H1 (cell line): ENCODE measurements at regions not wholly inside any gene's neighbourhood (a gene's known extent, or its start where the extent isn't known, plus 50 kb on each side); places are given as distances from the start of the nearest gene placed in this dataset.

Experiments used
- CTCF ChIA-PET: fragments of 300-600 bp; sonication (Branson Sonifier 250); formaldehyde crosslinking; loops from one replicate; lab custom pipeline; 2021; ENCODE audit not compliant: partially characterized antibody; lab: Charles Lee
- POLR2A ChIA-PET: fragments of 300-600 bp; sonication (Branson Sonifier 250); formaldehyde crosslinking; loops from one replicate; lab custom pipeline; 2021; ENCODE audit warnings: inconsistent platforms; ENCODE audit not compliant: partially characterized antibody; lab: Charles Lee
- DNase-seq, 2 experiments: peaks; one replicate each; pipeline versions ENCODE4 v3.0.0 to v3.0.0-alpha.2; 2010 to 2022; ENCODE audit warnings: low spot score in 2 of 2, low read depth in 1 of 2, mixed read lengths in 1 of 2
- FAIRE-seq: peaks from 2 replicates; lab custom pipeline; 2011; peaks lifted over from hg19 to GRCh38; lab: Jason Lieb, UNC
- H2AFZ ChIP-seq: 2 replicates; pipeline ENCODE4 v1.8.1; 2012; ENCODE audit warnings: low read length, inconsistent platforms
- H2AK5ac ChIP-seq: 2 replicates; pipeline ENCODE4 v1.6.1; 2013; ENCODE audit warnings: low read depth, low read length
- H2BK120ac ChIP-seq: replicated peaks from 2 replicates; pipeline ENCODE3; 2013; ENCODE audit warnings: low read depth, low read length, inconsistent platforms
- H2BK12ac ChIP-seq: 2 replicates; pipeline ENCODE4 v1.6.1; 2013; ENCODE audit warnings: low read depth, low read length
- H2BK15ac ChIP-seq: 2 replicates; pipeline ENCODE4 v1.6.1; 2013; ENCODE audit warnings: low read length
- H2BK20ac ChIP-seq: 2 replicates; pipeline ENCODE4 v1.6.1; 2013; ENCODE audit warnings: low read length
- H2BK5ac ChIP-seq: 2 replicates; pipeline ENCODE4 v1.6.1; 2013; ENCODE audit warnings: low read depth, low read length
- H3K14ac ChIP-seq: 2 replicates; pipeline ENCODE4 v1.6.1; 2013; ENCODE audit warnings: inconsistent platforms; ENCODE audit not compliant: insufficient read length
- H3K18ac ChIP-seq: 2 replicates; pipeline ENCODE4 v1.6.1; 2013; ENCODE audit warnings: low read length; ENCODE audit errors: extremely low read depth
- H3K23ac ChIP-seq: 2 replicates; pipeline ENCODE4 v1.6.1; 2013; ENCODE audit warnings: inconsistent platforms; ENCODE audit not compliant: insufficient read length
- H3K23me2 ChIP-seq: 2 replicates; pipeline ENCODE4 v1.6.1; 2013; ENCODE audit warnings: low read depth, low read length
- H3K27ac ChIP-seq: 2 replicates; pipeline ENCODE4 v1.6.1; 2011; ENCODE audit warnings: low read depth, low read length, inconsistent platforms
- H3K27me3 ChIP-seq, 4 experiments: replicated peaks in 1 of 4; 1 replicate in 1 of 4; 2 replicates in 3 of 4; pipeline versions ENCODE4 v1.6.1 to v1.8.1; 2011 to 2013; ENCODE audit warnings: low read length in 3 of 4, mild to moderate bottlenecking in 3 of 4, inconsistent platforms in 2 of 4, mixed read lengths in 2 of 4, moderate library complexity in 1 of 4; ENCODE audit not compliant: control insufficient read depth in 3 of 4, insufficient read depth in 3 of 4; ENCODE audit errors: extremely low read depth in 1 of 4
- H3K36me3 ChIP-seq, 4 experiments: 2 replicates each; pipeline versions ENCODE4 v1.6.1 to v1.8.1; 2011 to 2013; ENCODE audit warnings: mild to moderate bottlenecking in 4 of 4, low read length in 3 of 4, moderate library complexity in 2 of 4, control low read depth in 1 of 4, inconsistent platforms in 1 of 4; ENCODE audit not compliant: insufficient read depth in 4 of 4, control insufficient read depth in 2 of 4
- H3K4ac ChIP-seq: replicated peaks from 2 replicates; pipeline ENCODE3; 2013; ENCODE audit warnings: low read length, low read depth, mixed read lengths, inconsistent platforms; ENCODE audit not compliant: insufficient read length
- H3K4me1 ChIP-seq, 4 experiments: replicated peaks in 1 of 4; 1 replicate in 1 of 4; 2 replicates in 3 of 4; pipeline versions ENCODE4 v1.6.1 to v1.8.1; 2011 to 2013; ENCODE audit warnings: low read length in 3 of 4, inconsistent platforms in 2 of 4, mixed read lengths in 1 of 4; ENCODE audit not compliant: insufficient read depth in 4 of 4, control insufficient read depth in 3 of 4
- H3K4me2 ChIP-seq, 2 experiments: 2 replicates each; pipeline versions ENCODE4 v1.6.1 to v1.8.1; 2011 to 2013; ENCODE audit warnings: low read depth in 2 of 2, low read length in 2 of 2, control low read depth in 1 of 2, inconsistent platforms in 1 of 2, mild to moderate bottlenecking in 1 of 2; ENCODE audit not compliant: insufficient read depth in 1 of 2
- H3K4me3 ChIP-seq, 4 experiments: fragments of 200-600, 300-600 bp in 1 of 4; sonication (generic), shearing (Covaris generic), sonication (Bioruptor Twin) in 1 of 4; 2 replicates each; pipeline versions ENCODE4 v1.5.1 to v1.8.1; 2011 to 2016; ENCODE audit warnings: low read length in 4 of 4, low read depth in 3 of 4, control low read depth in 2 of 4, inconsistent platforms in 2 of 4, mild to moderate bottlenecking in 2 of 4, mixed read lengths in 1 of 4, moderate library complexity in 1 of 4; ENCODE audit not compliant: insufficient read depth in 2 of 4; ENCODE audit errors: extremely low read depth in 1 of 4
- H3K56ac ChIP-seq: replicated peaks from 2 replicates; pipeline ENCODE3; 2013; ENCODE audit warnings: low read depth, mild to moderate bottlenecking, mixed read lengths, low read length, inconsistent platforms; ENCODE audit not compliant: insufficient read length
- H3K79me1 ChIP-seq: 2 replicates; pipeline ENCODE4 v1.6.1; 2013; ENCODE audit warnings: low read depth, low read length, control low read depth
- H3K79me2 ChIP-seq, 2 experiments: 2 replicates each; pipeline versions ENCODE4 v1.6.1 to v1.8.1; 2012 to 2013; ENCODE audit warnings: low read length in 2 of 2, mild to moderate bottlenecking in 2 of 2, inconsistent platforms in 1 of 2; ENCODE audit not compliant: insufficient read depth in 2 of 2, control insufficient read depth in 1 of 2
- H3K9ac ChIP-seq, 4 experiments: replicated peaks in 1 of 4; 1 replicate in 1 of 4; 2 replicates in 3 of 4; pipeline versions ENCODE4 v1.6.1 to v1.8.1; 2011 to 2013; ENCODE audit warnings: low read depth in 3 of 4, low read length in 3 of 4, control low read depth in 2 of 4, mild to moderate bottlenecking in 2 of 4, moderate library complexity in 2 of 4, inconsistent platforms in 1 of 4; ENCODE audit errors: extremely low read depth in 1 of 4
- H3K9me3 ChIP-seq, 2 experiments: 2 replicates each; pipeline versions ENCODE4 v1.6.1 to v1.8.1; 2012 to 2013; ENCODE audit warnings: mild to moderate bottlenecking in 2 of 2, moderate library complexity in 2 of 2, control low read depth in 1 of 2, inconsistent platforms in 1 of 2, low read depth in 1 of 2, low read length in 1 of 2, mixed read lengths in 1 of 2; ENCODE audit not compliant: insufficient read depth in 2 of 2
- H4K20me1 ChIP-seq, 2 experiments: replicated peaks in 1 of 2; 2 replicates each; pipeline versions ENCODE3 to v1.8.1; 2011 to 2013; ENCODE audit warnings: inconsistent platforms in 2 of 2, low read length in 2 of 2, mild to moderate bottlenecking in 1 of 2; ENCODE audit not compliant: insufficient read depth in 2 of 2, control insufficient read depth in 1 of 2
- H4K5ac ChIP-seq: 2 replicates; pipeline ENCODE4 v1.6.1; 2013; ENCODE audit warnings: low read length, low read depth, mixed read lengths, inconsistent platforms; ENCODE audit not compliant: insufficient read length
- H4K8ac ChIP-seq: 2 replicates; pipeline ENCODE4 v1.8.0; 2013; ENCODE audit warnings: mild to moderate bottlenecking, moderate library complexity, low read length, inconsistent platforms; ENCODE audit not compliant: insufficient read depth; ENCODE audit errors: extremely low read depth
- H4K91ac ChIP-seq: replicated peaks from 2 replicates; pipeline ENCODE3; 2013; ENCODE audit warnings: low read length, mixed read lengths, inconsistent platforms; ENCODE audit not compliant: insufficient read length
- BCL11A ChIP-seq, 2 experiments: IDR thresholded peaks; one replicate each; pipeline ENCODE4 v1.6.1; 2011; ENCODE audit warnings: low read depth in 2 of 2, low read length in 2 of 2, mild to moderate bottlenecking in 2 of 2
- CREB1 ChIP-seq: IDR thresholded peaks from 2 replicates; pipeline ENCODE4 v1.6.1; 2012; ENCODE audit warnings: inconsistent platforms
- CTBP2 ChIP-seq: IDR thresholded peaks from 2 replicates; pipeline ENCODE4 v1.7.0; 2011; ENCODE audit warnings: borderline replicate concordance, mild to moderate bottlenecking, moderate library complexity, mixed read lengths, low read length; ENCODE audit not compliant: insufficient read depth, insufficient read length
- EZH2 ChIP-seq: fragments of 200-600 bp; sonication (generic); IDR thresholded peaks from 2 replicates; pipeline ENCODE4 v1.7.1; 2012; ENCODE audit warnings: low read depth, mild to moderate bottlenecking, moderate library complexity, low read length, inconsistent platforms; ENCODE audit not compliant: severe bottlenecking
- KDM5A ChIP-seq: fragments of 200-600 bp; IDR thresholded peaks from 2 replicates; pipeline ENCODE4 v1.7.1; 2012; ENCODE audit warnings: mild to moderate bottlenecking, low read length, inconsistent platforms, mixed read lengths
- RNF2 ChIP-seq: fragments of 200-900, 300-1000 bp; sonication (generic); IDR thresholded peaks from 2 replicates; pipeline ENCODE4 v1.7.1; 2016; ENCODE audit warnings: borderline replicate concordance, low read depth, mild to moderate bottlenecking, antibody characterized with exemption, low read length; ENCODE audit not compliant: poor library complexity, severe bottlenecking; ENCODE audit errors: missing control alignments
- TCF12 ChIP-seq: IDR thresholded peaks from 2 replicates; pipeline ENCODE4 v1.6.1; 2011; ENCODE audit warnings: low read depth, mild to moderate bottlenecking, low read length
- WGBS, 2 experiments: shearing (Covaris generic) in 1 of 2; methylation state at CpG; one replicate each; pipeline versions ENCODE4 v1.1.6 to v1.1.7; 2013 to 2015; ENCODE audit warnings: low lambda C conversion rate in 2 of 2, mixed read lengths in 2 of 2, inconsistent platforms in 1 of 2, low coverage in 1 of 2, missing lambda C conversion rate in 1 of 2; ENCODE audit not compliant: insufficient replicate concordance in 2 of 2, insufficient coverage in 1 of 2, insufficient read length in 1 of 2; ENCODE audit errors: extremely low coverage in 1 of 2, missing lambda C conversion rate in 1 of 2; 5-methylcytosine and 5-hydroxymethylcytosine counted together
- TF ChIP-seq, protein P1 (sequence below): IDR thresholded peaks from 2 replicates; pipeline ENCODE4 v1.6.1; 2012; ENCODE audit warnings: inconsistent platforms
- TF ChIP-seq, protein P2 (sequence below): IDR thresholded peaks from 2 replicates; pipeline ENCODE4 v1.6.1; 2011; ENCODE audit warnings: low read depth, mild to moderate bottlenecking, low read length; ENCODE audit not compliant: insufficient read depth

DNA sequence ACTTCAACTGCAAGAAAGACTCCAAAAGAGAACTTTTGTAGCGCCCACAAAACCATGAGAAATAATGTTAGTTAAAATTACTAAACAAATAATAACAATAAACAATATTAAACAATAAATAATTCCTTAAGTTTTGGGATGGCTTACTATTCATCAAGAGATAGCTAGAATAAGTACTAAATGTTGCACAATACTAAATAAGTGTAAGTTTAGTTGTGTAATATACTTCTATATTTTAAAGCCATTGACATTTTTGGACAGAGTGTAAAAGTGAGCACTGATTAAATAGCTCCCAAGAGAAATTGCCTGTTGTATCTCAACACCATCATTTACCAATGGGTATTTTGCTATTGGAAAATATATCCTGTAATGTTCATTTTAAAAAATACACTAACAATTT, 166.7 kb downstream of the ALG10 start:
- Histone ChIP-seq H4K5ac (no peak overlapping the region), H2AK5ac (no peak overlapping the region), H3K36me3 (no peaks in the 10 kb centered on the region), H2BK15ac (no peak overlapping the region), H2AFZ (no peak overlapping the region), H4K20me1 (no peaks in the 10 kb centered on the region), H3K23ac (no peak overlapping the region), H3K4me3 (no peak overlapping the region), H3K79me1 (no peaks in the 10 kb centered on the region), H2BK20ac (no peak overlapping the region), H4K8ac (no peak overlapping the region), H3K9ac (no peak overlapping the region), H2BK5ac (no peak overlapping the region), H3K4ac (no peak overlapping the region), H3K9me3 (peaks cover 63 to 73% of the 10 kb centered on the region in 2 experiments), H3K4me1 (no peaks in the 10 kb centered on the region), H2BK12ac (no peak overlapping the region), H3K56ac (no peak overlapping the region), H3K23me2 (no peaks in the 10 kb centered on the region), H3K27me3 (no peaks in the 10 kb centered on the region), H4K91ac (no peak overlapping the region), H3K4me2 (no peak overlapping the region), H3K18ac (no peak overlapping the region), H3K79me2 (no peaks in the 10 kb centered on the region), H2BK120ac (no peak overlapping the region), H3K27ac (no peak overlapping the region), H3K14ac (no peak overlapping the region)
- TF ChIP-seq CTBP2 = no peak
- no peak for TF ChIP-seq RNF2
- TF ChIP-seq EZH2 = no peak
- TF ChIP-seq, protein P1, sequence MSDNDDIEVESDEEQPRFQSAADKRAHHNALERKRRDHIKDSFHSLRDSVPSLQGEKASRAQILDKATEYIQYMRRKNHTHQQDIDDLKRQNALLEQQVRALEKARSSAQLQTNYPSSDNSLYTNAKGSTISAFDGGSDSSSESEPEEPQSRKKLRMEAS = no peak
- no peak for TF ChIP-seq BCL11A (IDR thresholded peaks at IDR 0.05; ENCODE audit: low read depth in 2 of 2, low read length in 2 of 2)
- no peak for TF ChIP-seq TCF12
- TF ChIP-seq, protein P2, sequence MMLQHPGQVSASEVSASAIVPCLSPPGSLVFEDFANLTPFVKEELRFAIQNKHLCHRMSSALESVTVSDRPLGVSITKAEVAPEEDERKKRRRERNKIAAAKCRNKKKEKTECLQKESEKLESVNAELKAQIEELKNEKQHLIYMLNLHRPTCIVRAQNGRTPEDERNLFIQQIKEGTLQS = no peak
- TF ChIP-seq KDM5A = no peak
- TF ChIP-seq CREB1 = no peak
- DNase-seq (no peak), FAIRE-seq (no peak)
- ChIA-PET CTCF (interaction anchor here (1.6 kb wide), 1 partner anchor 12 kb away, joined by 4 read pairs; no protein-coding TSS in a partner anchor), POLR2A (no interaction called here)
- WGBS, 2 experiments = 58% methylated on average over 1 of the region's 1 CpG; no CpG with 5 or more reads in 1 of the 2 experiments
